ENCODE measurements at regions not wholly inside any gene's neighbourhood (a gene's known extent, or its start where the extent isn't known, plus 50 kb on each side); places are given as distances from the start of the nearest gene placed in this dataset.
"Not testable (repeated sequence)": the region's sequence is repeated elsewhere in the genome, so short reads cannot be mapped to it uniquely, and the experiment has no call there.

- DNase-seq (ENCODE audit: low read depth), result no peak
- peaks cover 19% of the 10 kb centered on the region for H3K9me3 ChIP-seq (ENCODE audit: control insufficient read depth, low read length)
- H3K9ac ChIP-seq (ENCODE audit: low read length), result no peak overlapping the region
- no peak overlapping the region for H3K4me3 ChIP-seq (ENCODE audit: low read length)
- H3K36me3 ChIP-seq (ENCODE audit: control insufficient read depth, insufficient read depth, low read length, severe bottlenecking), result no peaks in the 10 kb centered on the region
- H3K4me1 ChIP-seq (ENCODE audit: control insufficient read depth, insufficient read depth, low read length), result no peaks in the 10 kb centered on the region
- peaks cover 3% of the 10 kb centered on the region for H3K27me3 ChIP-seq (replicated peaks; ENCODE audit: control insufficient read depth, insufficient read depth, low read length)
Measured at GRCh38 chr14:104394409-104394851, 185.1 kb upstream of the C14orf180 start.

GRCh38 chr14:104395276-104395675, 184.3 kb upstream of the C14orf180 start:
- Histone ChIP-seq H3K27me3 (replicated peaks; ENCODE audit: control insufficient read depth, insufficient read depth, low read length) (peaks cover 3% of the 10 kb centered on the region), H3K36me3 (ENCODE audit: control insufficient read depth, insufficient read depth, low read length, severe bottlenecking) (no peaks in the 10 kb centered on the region), H3K9me3 (ENCODE audit: control insufficient read depth, low read length) (peaks cover 19% of the 10 kb centered on the region), H3K4me1 (ENCODE audit: control insufficient read depth, insufficient read depth, low read length) (no peaks in the 10 kb centered on the region), H3K9ac (ENCODE audit: low read length) (no peak overlapping the region), H3K4me3 (ENCODE audit: low read length) (no peak overlapping the region)
- DNase-seq (ENCODE audit: low read depth), result no peak

GRCh38 chr14:104395941-104396681, 183.5 kb upstream of the C14orf180 start:
- Histone ChIP-seq H3K4me1 (ENCODE audit: control insufficient read depth, insufficient read depth, low read length) (no peaks in the 10 kb centered on the region), H3K9me3 (ENCODE audit: control insufficient read depth, low read length) (peaks cover 19% of the 10 kb centered on the region), H3K27me3 (replicated peaks; ENCODE audit: control insufficient read depth, insufficient read depth, low read length) (peaks cover 3% of the 10 kb centered on the region), H3K9ac (ENCODE audit: low read length) (no peak overlapping the region), H3K4me3 (ENCODE audit: low read length) (no peak overlapping the region), H3K36me3 (ENCODE audit: control insufficient read depth, insufficient read depth, low read length, severe bottlenecking) (no peaks in the 10 kb centered on the region)
- no peak for DNase-seq (ENCODE audit: low read depth)

- H3K4me3 ChIP-seq (ENCODE audit: low read length), result no peak overlapping the region
- no peaks in the 10 kb centered on the region for H3K36me3 ChIP-seq (ENCODE audit: control insufficient read depth, insufficient read depth, low read length, severe bottlenecking)
- peaks cover 19% of the 10 kb centered on the region for H3K9me3 ChIP-seq (ENCODE audit: control insufficient read depth, low read length)
- H3K4me1 ChIP-seq (ENCODE audit: control insufficient read depth, insufficient read depth, low read length), result no peaks in the 10 kb centered on the region
- peaks cover 3% of the 10 kb centered on the region for H3K27me3 ChIP-seq (replicated peaks; ENCODE audit: control insufficient read depth, insufficient read depth, low read length)
- DNase-seq (ENCODE audit: low read depth), result no peak
- H3K9ac ChIP-seq (ENCODE audit: low read length), result no peak overlapping the region
Measured at GRCh38 chr14:104396682-104397470, 182.7 kb upstream of the C14orf180 start.

- Histone ChIP-seq H3K9ac (ENCODE audit: low read length) (no peak overlapping the region), H3K4me1 (ENCODE audit: control insufficient read depth, insufficient read depth, low read length) (no peaks in the 10 kb centered on the region), H3K4me3 (ENCODE audit: low read length) (no peak overlapping the region), H3K9me3 (ENCODE audit: control insufficient read depth, low read length) (peaks cover 19% of the 10 kb centered on the region), H3K36me3 (ENCODE audit: control insufficient read depth, insufficient read depth, low read length, severe bottlenecking) (no peaks in the 10 kb centered on the region), H3K27me3 (replicated peaks; ENCODE audit: control insufficient read depth, insufficient read depth, low read length) (peaks cover 3% of the 10 kb centered on the region)
- no peak for DNase-seq (ENCODE audit: low read depth)
Measured at GRCh38 chr14:104397956-104398355, 181.6 kb upstream of the C14orf180 start.

- Histone ChIP-seq H3K9ac (ENCODE audit: low read length) (no peak overlapping the region), H3K36me3 (ENCODE audit: control insufficient read depth, insufficient read depth, low read length, severe bottlenecking) (no peaks in the 10 kb centered on the region), H3K4me1 (ENCODE audit: control insufficient read depth, insufficient read depth, low read length) (no peaks in the 10 kb centered on the region), H3K4me3 (ENCODE audit: low read length) (no peak overlapping the region), H3K9me3 (ENCODE audit: control insufficient read depth, low read length) (peaks cover 19% of the 10 kb centered on the region), H3K27me3 (replicated peaks; ENCODE audit: control insufficient read depth, insufficient read depth, low read length) (peaks cover 3% of the 10 kb centered on the region)
- no peak for DNase-seq (ENCODE audit: low read depth)
Measured at GRCh38 chr14:104398656-104399055, 180.9 kb upstream of the C14orf180 start.

- H3K36me3 ChIP-seq (ENCODE audit: control insufficient read depth, insufficient read depth, low read length, severe bottlenecking), result no peaks in the 10 kb centered on the region
- peaks cover 19% of the 10 kb centered on the region for H3K9me3 ChIP-seq (ENCODE audit: control insufficient read depth, low read length)
- no peak for DNase-seq (ENCODE audit: low read depth)
- H3K4me3 ChIP-seq (ENCODE audit: low read length), result no peak overlapping the region
- H3K27me3 ChIP-seq (replicated peaks; ENCODE audit: control insufficient read depth, insufficient read depth, low read length), result peaks cover 2% of the 10 kb centered on the region
- H3K4me1 ChIP-seq (ENCODE audit: control insufficient read depth, insufficient read depth, low read length), result no peaks in the 10 kb centered on the region
- no peak overlapping the region for H3K9ac ChIP-seq (ENCODE audit: low read length)
Measured at GRCh38 chr14:104399432-104400155, 180.0 kb upstream of the C14orf180 start.

GRCh38 chr14:104400355-104400754, 179.2 kb upstream of the C14orf180 start:
- DNase-seq (ENCODE audit: low read depth), result no peak
- Histone ChIP-seq H3K9me3 (ENCODE audit: control insufficient read depth, low read length) (peaks cover 19% of the 10 kb centered on the region), H3K4me3 (ENCODE audit: low read length) (no peak overlapping the region), H3K4me1 (ENCODE audit: control insufficient read depth, insufficient read depth, low read length) (no peaks in the 10 kb centered on the region), H3K9ac (ENCODE audit: low read length) (no peak overlapping the region), H3K27me3 (replicated peaks; ENCODE audit: control insufficient read depth, insufficient read depth, low read length) (peaks cover 5% of the 10 kb centered on the region), H3K36me3 (ENCODE audit: control insufficient read depth, insufficient read depth, low read length, severe bottlenecking) (no peaks in the 10 kb centered on the region)

- Histone ChIP-seq H3K36me3 (ENCODE audit: control insufficient read depth, insufficient read depth, low read length, severe bottlenecking) (no peaks in the 10 kb centered on the region), H3K4me3 (ENCODE audit: low read length) (no peak overlapping the region), H3K27me3 (replicated peaks; ENCODE audit: control insufficient read depth, insufficient read depth, low read length) (peaks cover 6% of the 10 kb centered on the region), H3K9me3 (ENCODE audit: control insufficient read depth, low read length) (peaks cover 16% of the 10 kb centered on the region), H3K4me1 (ENCODE audit: control insufficient read depth, insufficient read depth, low read length) (no peaks in the 10 kb centered on the region), H3K9ac (ENCODE audit: low read length) (no peak overlapping the region)
- DNase-seq (ENCODE audit: low read depth), result no peak
Measured at GRCh38 chr14:104401785-104402184, 177.8 kb upstream of the C14orf180 start.

- DNase-seq (ENCODE audit: low read depth); H3K4me1 ChIP-seq (ENCODE audit: control insufficient read depth, insufficient read depth, low read length); H3K4me3 ChIP-seq (ENCODE audit: low read length); H3K27me3 ChIP-seq (replicated peaks; ENCODE audit: control insufficient read depth, insufficient read depth, low read length); H3K9ac ChIP-seq (ENCODE audit: low read length); H3K36me3 ChIP-seq (ENCODE audit: control insufficient read depth, insufficient read depth, low read length, severe bottlenecking): not testable (repeated sequence)
- peaks cover 12% of the 10 kb centered on the region for H3K9me3 ChIP-seq (ENCODE audit: control insufficient read depth, low read length)
Measured at GRCh38 chr14:104402303-104402702, 177.3 kb upstream of the C14orf180 start.
